Erythroblast (primary cell): ENCODE measurements at regions not wholly inside any gene's neighbourhood (a gene's known extent, or its start where the extent isn't known, plus 50 kb on each side); places are given as distances from the start of the nearest gene placed in this dataset.

Experiments
- GATA1 ChIP-seq: IDR thresholded peaks from 2 replicates; pipeline ENCODE4 v1.6.1; 2011; ENCODE audit warnings: low read depth, mild to moderate bottlenecking, control low read depth, low read length, moderate library complexity
- POLR2A ChIP-seq: IDR thresholded peaks from 2 replicates; pipeline ENCODE4 v1.6.1; 2011; ENCODE audit warnings: mild to moderate bottlenecking, low read length

GRCh38 chr9:78881295-78881694, 584.4 kb downstream of the PSAT1 start:
- TF ChIP-seq POLR2A (no peak), GATA1 (no peak)
